ENCODE measurements at regions not wholly inside any gene's neighbourhood (a gene's known extent, or its start where the extent isn't known, plus 50 kb on each side); places are given as distances from the start of the nearest gene placed in this dataset.

GRCh38 chr15:85986116-85986515 is 93.6 kb upstream of the AGBL1 start:
- no peaks in the 10 kb centered on the region for H3K9me3 ChIP-seq (ENCODE audit: control insufficient read depth, insufficient read depth, low read length)
- no peaks in the 10 kb centered on the region for H3K27me3 ChIP-seq (ENCODE audit: control insufficient read depth, insufficient read depth, low read length)
- no peak overlapping the region for H3K4me3 ChIP-seq (ENCODE audit: low read depth, low read length)
- H3K27ac ChIP-seq (ENCODE audit: low read depth, low read length): no peak overlapping the region
- no peaks in the 10 kb centered on the region for H3K4me1 ChIP-seq (ENCODE audit: control insufficient read depth, insufficient read depth, low read length)
- no peak for DNase-seq (ENCODE audit: low read depth in 4 of 6, low spot score in 6 of 6)
- WGBS (ENCODE audit: insufficient coverage): 89% methylated on average over 1 of the region's 4 CpGs
- H3K36me3 ChIP-seq (ENCODE audit: control insufficient read depth, insufficient read depth, low read length): no peaks in the 10 kb centered on the region

- H3K4me3 ChIP-seq (ENCODE audit: low read depth, low read length): no peak overlapping the region
- WGBS (ENCODE audit: insufficient coverage): 78% methylated on average over 1 of the region's 4 CpGs
Measured at GRCh38 chr15:85986741-85987140, 92.9 kb upstream of the AGBL1 start.

GRCh38 chr15:85988741-85989140 is 90.9 kb upstream of the AGBL1 start:
- Histone ChIP-seq H3K27ac (ENCODE audit: low read depth, low read length) (no peak overlapping the region), H3K36me3 (ENCODE audit: control insufficient read depth, insufficient read depth, low read length) (no peaks in the 10 kb centered on the region), H3K27me3 (ENCODE audit: control insufficient read depth, insufficient read depth, low read length) (no peaks in the 10 kb centered on the region), H3K9me3 (ENCODE audit: control insufficient read depth, insufficient read depth, low read length) (no peaks in the 10 kb centered on the region), H3K4me3 (ENCODE audit: low read depth, low read length) (no peak overlapping the region), H3K4me1 (ENCODE audit: control insufficient read depth, insufficient read depth, low read length) (no peaks in the 10 kb centered on the region)
- no peak for DNase-seq (ENCODE audit: low read depth in 4 of 6, low spot score in 6 of 6)
- WGBS (ENCODE audit: insufficient coverage): 86% methylated on average over 2 of the region's 5 CpGs

More at GRCh38 chr15:85986741-85987140, 92.9 kb upstream of the AGBL1 start:
- Histone ChIP-seq H3K27me3 (ENCODE audit: control insufficient read depth, insufficient read depth, low read length) (no peaks in the 10 kb centered on the region), H3K4me1 (ENCODE audit: control insufficient read depth, insufficient read depth, low read length) (no peaks in the 10 kb centered on the region), H3K27ac (ENCODE audit: low read depth, low read length) (no peak overlapping the region), H3K9me3 (ENCODE audit: control insufficient read depth, insufficient read depth, low read length) (no peaks in the 10 kb centered on the region), H3K36me3 (ENCODE audit: control insufficient read depth, insufficient read depth, low read length) (no peaks in the 10 kb centered on the region)
- peak in 2 of 6 donors; percentile 23 to 43 for DNase-seq (ENCODE audit: low read depth in 4 of 6, low spot score in 6 of 6)

- DNase-seq (ENCODE audit: low read depth in 4 of 6, low spot score in 6 of 6): no peak
- Histone ChIP-seq H3K27ac (ENCODE audit: low read depth, low read length) (no peak overlapping the region), H3K4me1 (ENCODE audit: control insufficient read depth, insufficient read depth, low read length) (no peaks in the 10 kb centered on the region), H3K36me3 (ENCODE audit: control insufficient read depth, insufficient read depth, low read length) (no peaks in the 10 kb centered on the region), H3K27me3 (ENCODE audit: control insufficient read depth, insufficient read depth, low read length) (no peaks in the 10 kb centered on the region), H3K9me3 (ENCODE audit: control insufficient read depth, insufficient read depth, low read length) (no peaks in the 10 kb centered on the region), H3K4me3 (ENCODE audit: low read depth, low read length) (no peak overlapping the region)
- no CpG with 5 or more reads among the region's 3 CpGs for WGBS (ENCODE audit: insufficient coverage)
Measured at GRCh38 chr15:85992224-85992623, 87.4 kb upstream of the AGBL1 start.

GRCh38 chr15:85993116-85993515 is 86.6 kb upstream of the AGBL1 start:
- WGBS (ENCODE audit: insufficient coverage): no CpG with 5 or more reads among the region's 2 CpGs
- no peak for DNase-seq (ENCODE audit: low read depth in 4 of 6, low spot score in 6 of 6)
- H3K4me1 ChIP-seq (ENCODE audit: control insufficient read depth, insufficient read depth, low read length): no peaks in the 10 kb centered on the region
- no peak overlapping the region for H3K27ac ChIP-seq (ENCODE audit: low read depth, low read length)
- no peaks in the 10 kb centered on the region for H3K36me3 ChIP-seq (ENCODE audit: control insufficient read depth, insufficient read depth, low read length)
- H3K27me3 ChIP-seq (ENCODE audit: control insufficient read depth, insufficient read depth, low read length): no peaks in the 10 kb centered on the region
- no peak overlapping the region for H3K4me3 ChIP-seq (ENCODE audit: low read depth, low read length)
- no peaks in the 10 kb centered on the region for H3K9me3 ChIP-seq (ENCODE audit: control insufficient read depth, insufficient read depth, low read length)

- Histone ChIP-seq H3K9me3 (ENCODE audit: control insufficient read depth, insufficient read depth, low read length) (no peaks in the 10 kb centered on the region), H3K27ac (ENCODE audit: low read depth, low read length) (no peak overlapping the region), H3K27me3 (ENCODE audit: control insufficient read depth, insufficient read depth, low read length) (no peaks in the 10 kb centered on the region), H3K4me3 (ENCODE audit: low read depth, low read length) (no peak overlapping the region), H3K4me1 (ENCODE audit: control insufficient read depth, insufficient read depth, low read length) (no peaks in the 10 kb centered on the region), H3K36me3 (ENCODE audit: control insufficient read depth, insufficient read depth, low read length) (no peaks in the 10 kb centered on the region)
- WGBS (ENCODE audit: insufficient coverage): no CpG with 5 or more reads among the region's 5 CpGs
- DNase-seq (ENCODE audit: low read depth in 4 of 6, low spot score in 6 of 6): no peak
Measured at GRCh38 chr15:85997618-85998017, 82.1 kb upstream of the AGBL1 start.

- DNase-seq (ENCODE audit: low read depth in 4 of 6, low spot score in 6 of 6): no peak
- Histone ChIP-seq H3K36me3 (ENCODE audit: control insufficient read depth, insufficient read depth, low read length) (no peaks in the 10 kb centered on the region), H3K27me3 (ENCODE audit: control insufficient read depth, insufficient read depth, low read length) (no peaks in the 10 kb centered on the region), H3K4me1 (ENCODE audit: control insufficient read depth, insufficient read depth, low read length) (no peaks in the 10 kb centered on the region), H3K4me3 (ENCODE audit: low read depth, low read length) (no peak overlapping the region), H3K9me3 (ENCODE audit: control insufficient read depth, insufficient read depth, low read length) (no peaks in the 10 kb centered on the region), H3K27ac (ENCODE audit: low read depth, low read length) (no peak overlapping the region)
Measured at GRCh38 chr15:85999658-86000057, 80.0 kb upstream of the AGBL1 start.

- DNase-seq (ENCODE audit: low read depth in 4 of 6, low spot score in 6 of 6): no peak
- Histone ChIP-seq H3K27ac (ENCODE audit: low read depth, low read length) (no peak overlapping the region), H3K27me3 (ENCODE audit: control insufficient read depth, insufficient read depth, low read length) (no peaks in the 10 kb centered on the region), H3K9me3 (ENCODE audit: control insufficient read depth, insufficient read depth, low read length) (no peaks in the 10 kb centered on the region), H3K36me3 (ENCODE audit: control insufficient read depth, insufficient read depth, low read length) (no peaks in the 10 kb centered on the region), H3K4me1 (ENCODE audit: control insufficient read depth, insufficient read depth, low read length) (no peaks in the 10 kb centered on the region), H3K4me3 (ENCODE audit: low read depth, low read length) (no peak overlapping the region)
- 80% methylated on average over 2 of the region's 4 CpGs for WGBS (ENCODE audit: insufficient coverage)
Measured at GRCh38 chr15:86001200-86001599, 78.5 kb upstream of the AGBL1 start.

GRCh38 chr15:86002444-86002843 is 77.2 kb upstream of the AGBL1 start:
- H3K4me3 ChIP-seq (ENCODE audit: low read depth, low read length): no peak overlapping the region
- H3K36me3 ChIP-seq (ENCODE audit: control insufficient read depth, insufficient read depth, low read length): no peaks in the 10 kb centered on the region
- H3K27me3 ChIP-seq (ENCODE audit: control insufficient read depth, insufficient read depth, low read length): no peaks in the 10 kb centered on the region
- no peak for DNase-seq (ENCODE audit: low read depth in 4 of 6, low spot score in 6 of 6)
- no peaks in the 10 kb centered on the region for H3K9me3 ChIP-seq (ENCODE audit: control insufficient read depth, insufficient read depth, low read length)
- H3K27ac ChIP-seq (ENCODE audit: low read depth, low read length): no peak overlapping the region
- H3K4me1 ChIP-seq (ENCODE audit: control insufficient read depth, insufficient read depth, low read length): no peaks in the 10 kb centered on the region

- DNase-seq (ENCODE audit: low read depth in 4 of 6, low spot score in 6 of 6): no peak
- no peaks in the 10 kb centered on the region for H3K36me3 ChIP-seq (ENCODE audit: control insufficient read depth, insufficient read depth, low read length)
- no peak overlapping the region for H3K27ac ChIP-seq (ENCODE audit: low read depth, low read length)
- H3K9me3 ChIP-seq (ENCODE audit: control insufficient read depth, insufficient read depth, low read length): no peaks in the 10 kb centered on the region
- H3K4me1 ChIP-seq (ENCODE audit: control insufficient read depth, insufficient read depth, low read length): no peaks in the 10 kb centered on the region
- no peaks in the 10 kb centered on the region for H3K27me3 ChIP-seq (ENCODE audit: control insufficient read depth, insufficient read depth, low read length)
- WGBS (ENCODE audit: insufficient coverage): 71% methylated on average over 2 of the region's 4 CpGs
- no peak overlapping the region for H3K4me3 ChIP-seq (ENCODE audit: low read depth, low read length)
Measured at GRCh38 chr15:86004061-86004460, 75.6 kb upstream of the AGBL1 start.
